ENCODE measurements at regions not wholly inside any gene's neighbourhood (a gene's known extent, or its start where the extent isn't known, plus 50 kb on each side); places are given as distances from the start of the nearest gene placed in this dataset.

GRCh38 chr10:81679291-81679690 is 195.7 kb upstream of the NRG3 start:
- TF ChIP-seq CTCF (IDR thresholded peaks at IDR 0.05; ENCODE audit: low read depth, low read length) (no peak), MYC (IDR thresholded peaks at IDR 0.05; ENCODE audit: low read depth, low read length) (no peak)
